Vagina (tissue), 2 donors: ENCODE measurements at regions not wholly inside any gene's neighbourhood (a gene's known extent, or its start where the extent isn't known, plus 50 kb on each side); places are given as distances from the start of the nearest gene placed in this dataset.

Experiments
- CTCF ChIP-seq, 3 experiments: fragments of 450-650 bp in 2 of 3; fragments of 200-600 bp in 1 of 3; sonication (generic) in 1 of 3; IDR thresholded peaks; one replicate each; pipeline ENCODE4 v1.5.1; 2017 to 2019; ENCODE audit warnings: antibody characterized with exemption in 3 of 3, mild to moderate bottlenecking in 2 of 3, moderate library complexity in 2 of 3
- POLR2A ChIP-seq, 2 donors: fragments of 450-650 bp; IDR thresholded peaks; one replicate each; pipeline ENCODE4 v1.6.1; 2017; ENCODE audit warnings: antibody characterized with exemption in 2 of 2, mild to moderate bottlenecking in 2 of 2, moderate library complexity in 2 of 2

- TF ChIP-seq CTCF (IDR thresholded peaks at IDR 0.05) = no peak
- no peak for TF ChIP-seq POLR2A (IDR thresholded peaks at IDR 0.05)
Observed at GRCh38 chr12:111117017-111117416, 196.6 kb upstream of the MYL2 start.
